HG03066 (cell line): ENCODE measurements at regions not wholly inside any gene's neighbourhood (a gene's known extent, or its start where the extent isn't known, plus 50 kb on each side); places are given as distances from the start of the nearest gene placed in this dataset.
"Not testable (repeated sequence)": the region's sequence is repeated elsewhere in the genome, so short reads cannot be mapped to it uniquely, and the experiment has no call there.

Source experiments
- ATAC-seq: cut with Tn5 transposase; IDR thresholded peaks from one replicate; pipeline ENCODE4 v1.9.1; 2021; ENCODE audit warnings: low read depth; ENCODE audit not compliant: unreplicated experiment

DNA sequence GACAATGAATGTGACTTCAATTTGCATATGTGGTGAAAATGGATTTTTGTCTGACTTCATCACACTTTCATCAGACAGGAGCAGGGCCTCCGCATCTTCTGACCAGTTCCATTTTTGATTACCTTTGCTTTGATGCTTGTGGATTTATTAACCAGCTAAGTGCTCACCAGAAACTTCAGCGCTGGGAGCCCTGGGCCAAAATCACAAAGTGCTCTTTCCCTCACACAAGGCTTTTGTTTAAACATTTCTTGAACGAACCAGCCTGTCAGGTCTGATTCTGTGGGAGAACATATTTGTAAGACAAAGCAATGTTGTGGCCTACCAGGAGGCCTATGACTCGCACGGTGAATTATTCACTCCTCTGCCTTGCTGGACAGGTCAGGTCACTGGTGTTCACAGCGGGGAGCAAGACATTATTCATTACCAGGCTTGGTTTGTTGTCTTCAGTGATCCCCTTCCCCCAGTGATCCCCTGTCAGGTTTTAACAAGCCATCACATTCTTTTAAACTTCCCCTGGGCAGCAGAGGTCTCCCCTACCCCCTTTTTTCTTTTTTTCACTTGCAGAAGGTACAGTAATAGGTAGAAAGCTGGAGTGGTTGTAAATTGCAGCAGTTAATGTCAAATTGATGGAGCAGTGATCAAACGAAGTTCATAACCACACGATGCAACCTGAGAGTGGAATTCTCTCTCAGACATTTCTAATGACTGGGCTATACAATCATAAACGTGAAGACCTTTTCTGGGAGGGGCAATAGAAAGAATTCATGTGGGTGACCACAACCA lies 167.5 kb upstream of the PRICKLE1 start:
- no peak for ATAC-seq

DNA sequence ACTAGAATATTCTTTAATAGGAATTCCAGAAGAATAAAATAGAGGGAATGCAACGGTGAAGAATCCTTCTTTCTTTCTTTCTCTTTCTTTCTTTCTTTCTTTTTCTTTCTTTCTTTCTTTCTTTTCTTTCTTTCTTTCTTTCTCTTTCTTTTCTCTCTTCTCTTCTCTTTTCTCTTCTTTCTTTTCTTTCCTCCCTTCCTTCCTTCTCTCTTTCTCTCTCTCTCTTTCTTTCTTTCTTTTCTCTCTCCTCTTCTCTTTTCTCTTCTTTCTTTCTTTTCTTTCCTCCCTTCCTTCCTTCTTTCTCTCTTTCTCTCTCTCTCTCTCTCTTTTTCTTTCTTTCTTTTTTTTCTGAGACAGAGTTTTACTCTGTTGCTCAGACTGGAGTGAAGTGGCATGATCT lies 160.8 kb upstream of the PRICKLE1 start:
- ATAC-seq = no peak

DNA sequence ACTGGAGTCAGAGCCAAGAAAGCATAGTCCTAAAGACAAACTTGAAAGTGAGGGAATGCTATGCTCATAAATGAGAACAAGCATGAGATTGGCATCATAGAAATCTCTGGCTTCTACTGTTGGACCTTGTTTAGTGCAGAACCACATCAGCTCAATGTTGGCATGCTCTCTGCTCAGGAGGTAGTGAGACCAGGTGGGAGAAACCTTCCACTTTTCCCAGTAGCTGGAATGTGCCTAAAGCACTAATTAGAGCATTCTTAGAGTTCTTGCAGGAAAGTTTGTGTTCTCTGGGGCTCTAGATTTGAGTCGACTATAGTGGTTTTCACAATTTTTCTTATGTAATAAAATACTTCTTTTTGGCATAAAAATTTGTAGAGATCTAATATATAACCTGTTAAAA lies 159.7 kb upstream of the PRICKLE1 start:
- no peak for ATAC-seq

DNA sequence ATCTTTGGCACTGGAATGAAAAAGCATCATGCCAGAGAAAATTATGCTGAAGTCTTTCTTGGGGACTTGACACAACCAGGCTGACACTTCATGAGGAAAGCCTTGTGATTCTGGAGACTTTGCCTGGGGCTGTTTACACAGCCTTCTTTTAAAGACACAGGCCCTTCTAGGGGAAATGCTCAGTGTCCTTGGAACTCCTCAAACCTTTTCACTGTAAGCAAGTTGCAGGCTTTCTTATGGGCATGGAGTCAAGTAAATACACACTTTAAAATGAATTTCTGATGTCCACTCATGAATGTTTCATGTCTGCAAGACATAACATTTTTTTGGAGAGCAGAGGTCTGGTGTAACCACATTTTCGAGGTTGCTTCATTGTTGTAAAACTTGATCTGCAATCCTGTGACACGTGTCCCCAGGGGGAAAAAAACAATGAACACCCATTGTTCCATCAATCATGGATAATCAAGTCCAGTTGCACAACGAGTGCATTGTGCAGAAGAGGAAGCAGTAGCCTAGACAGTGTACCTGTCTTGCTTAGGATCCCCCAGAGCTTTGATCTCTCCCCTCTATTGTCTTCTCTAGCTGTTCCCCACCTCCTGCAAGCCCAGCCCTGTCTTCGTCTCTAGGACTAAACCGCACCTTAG lies 155.1 kb upstream of the PRICKLE1 start:
- ATAC-seq = no peak

DNA sequence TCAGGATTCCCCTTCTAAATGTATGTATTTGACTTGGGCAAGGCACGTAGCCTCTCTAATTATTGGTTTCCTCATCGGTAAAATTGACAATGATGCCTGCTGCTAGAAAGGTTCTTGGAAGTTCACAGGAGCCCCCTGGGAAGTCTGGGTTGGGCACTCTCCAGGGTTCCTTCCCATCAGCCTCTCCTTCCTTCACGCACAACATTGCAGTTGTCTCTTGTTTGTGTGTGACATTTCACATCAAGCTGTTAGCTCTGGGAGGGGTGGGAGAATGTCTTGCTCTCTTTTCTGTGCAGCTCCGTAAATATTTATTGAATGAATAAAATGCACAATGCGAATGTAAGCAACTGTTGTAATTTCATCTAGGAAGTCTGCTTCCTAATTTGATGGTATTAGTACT lies 153.2 kb upstream of the PRICKLE1 start:
- ATAC-seq = no peak

DNA sequence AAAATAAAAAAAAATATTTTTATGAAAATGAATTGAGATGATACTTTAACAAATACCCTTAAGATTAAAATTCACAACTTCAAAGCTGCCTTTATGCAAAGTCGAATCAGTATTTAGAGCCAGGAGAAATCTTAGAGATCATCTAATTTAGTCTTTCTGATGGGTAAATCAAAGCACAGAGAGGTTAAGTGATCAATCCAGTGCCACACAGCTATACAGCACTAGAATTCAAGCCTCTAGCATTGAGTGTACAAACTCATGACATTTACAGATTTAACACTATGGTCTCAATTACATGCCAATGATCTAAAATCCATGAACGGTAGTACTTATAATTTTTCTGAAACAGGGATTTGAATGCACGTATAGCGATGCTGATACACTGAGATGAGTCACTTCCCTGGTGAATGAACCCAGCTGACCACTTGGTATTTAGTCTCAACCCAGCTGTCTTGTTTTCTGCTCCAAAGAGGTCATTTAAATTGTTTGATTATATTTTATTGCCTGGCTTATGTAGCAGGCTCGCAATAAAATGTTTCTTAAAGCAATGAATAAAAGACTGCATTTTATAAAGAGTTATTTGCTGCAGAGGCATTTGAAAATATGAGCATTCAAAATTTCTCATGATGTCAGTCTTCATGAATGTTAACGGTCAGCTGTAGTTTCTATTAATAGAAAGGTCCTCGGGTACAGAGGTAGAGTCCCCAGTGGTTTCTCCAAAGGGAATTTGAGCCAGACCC lies 152.4 kb upstream of the PRICKLE1 start:
- no peak for ATAC-seq

DNA sequence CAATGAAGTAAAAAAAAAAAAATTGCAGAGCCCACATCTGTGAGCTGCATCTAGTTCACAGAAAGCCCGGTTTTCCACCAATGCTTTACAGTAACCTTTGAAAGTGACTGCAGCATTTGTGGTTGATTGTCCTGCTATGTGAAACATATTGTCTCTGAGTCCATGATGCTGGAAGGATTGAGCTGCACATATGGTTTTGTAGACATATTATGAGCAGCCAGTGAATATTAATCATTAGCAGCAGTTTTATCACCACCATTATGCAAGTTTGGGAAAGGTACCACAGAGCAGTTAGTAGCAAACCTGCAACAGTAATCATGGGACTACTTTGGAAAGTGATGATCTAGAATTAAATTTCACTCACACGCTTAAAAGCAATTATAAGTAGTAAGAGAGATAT lies 151.5 kb upstream of the PRICKLE1 start:
- ATAC-seq = no peak

DNA sequence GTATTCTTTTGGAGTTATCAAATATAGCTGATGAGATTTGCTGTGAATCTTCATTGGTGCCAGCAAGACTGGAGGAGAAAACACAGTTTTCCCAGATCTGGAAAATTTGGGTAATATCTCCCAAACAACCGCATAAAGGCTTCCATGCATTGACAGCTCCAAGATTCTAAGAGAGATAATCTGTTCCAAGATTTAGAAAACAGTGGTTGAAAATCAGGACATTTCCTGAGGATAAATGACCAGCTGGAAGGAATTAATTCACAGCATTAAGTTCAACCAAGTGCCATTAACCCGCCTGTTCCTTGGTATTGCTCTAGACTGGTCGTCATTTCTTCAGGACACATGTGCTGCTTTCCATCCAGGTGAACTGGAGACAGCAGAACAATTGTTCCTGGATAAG lies 147.9 kb upstream of the PRICKLE1 start:
- no peak for ATAC-seq

DNA sequence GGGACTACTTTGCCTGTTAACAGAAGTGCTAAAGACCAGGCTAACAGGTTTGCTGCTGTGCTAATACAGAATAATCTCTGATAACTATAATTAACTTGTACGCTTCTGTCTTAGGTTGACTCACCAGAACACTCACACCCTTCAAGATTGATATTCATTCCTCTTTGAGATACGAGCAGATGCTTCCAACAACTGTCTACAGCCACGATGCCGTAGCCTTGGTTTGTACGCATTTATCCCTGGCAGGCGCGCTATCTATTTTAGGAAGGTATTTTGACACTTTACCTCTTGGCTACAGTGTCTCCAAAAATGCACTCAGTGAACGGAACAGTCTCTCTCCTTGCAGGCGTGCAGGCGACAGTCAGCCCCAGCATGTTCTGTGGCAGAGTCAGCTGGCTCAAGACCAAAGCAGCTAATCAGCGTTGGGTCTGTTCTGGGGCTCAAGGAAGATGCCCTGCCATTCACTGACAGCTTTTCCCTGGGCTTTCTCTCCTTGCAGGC lies 146.4 kb upstream of the PRICKLE1 start:
- no peak for ATAC-seq

DNA sequence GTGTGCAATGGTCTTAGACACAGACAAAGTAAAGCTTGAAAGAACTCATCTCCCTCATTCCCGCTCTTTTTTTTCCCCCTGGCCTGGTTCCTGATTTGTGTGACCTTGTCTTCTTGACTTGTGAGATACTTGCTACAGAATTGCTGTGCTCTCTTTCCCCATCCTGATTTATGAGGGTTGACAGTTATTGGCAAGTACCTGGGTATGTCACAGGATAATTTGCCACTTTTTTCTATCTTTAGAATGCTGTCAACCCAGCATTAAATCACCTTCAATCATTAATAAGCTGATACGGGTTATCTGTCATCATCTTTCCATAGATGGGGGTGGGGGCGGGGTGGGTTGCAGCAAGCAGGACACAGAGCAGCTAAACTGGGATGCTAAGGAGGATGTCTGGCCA lies 144.4 kb upstream of the PRICKLE1 start:
- ATAC-seq = no peak

DNA sequence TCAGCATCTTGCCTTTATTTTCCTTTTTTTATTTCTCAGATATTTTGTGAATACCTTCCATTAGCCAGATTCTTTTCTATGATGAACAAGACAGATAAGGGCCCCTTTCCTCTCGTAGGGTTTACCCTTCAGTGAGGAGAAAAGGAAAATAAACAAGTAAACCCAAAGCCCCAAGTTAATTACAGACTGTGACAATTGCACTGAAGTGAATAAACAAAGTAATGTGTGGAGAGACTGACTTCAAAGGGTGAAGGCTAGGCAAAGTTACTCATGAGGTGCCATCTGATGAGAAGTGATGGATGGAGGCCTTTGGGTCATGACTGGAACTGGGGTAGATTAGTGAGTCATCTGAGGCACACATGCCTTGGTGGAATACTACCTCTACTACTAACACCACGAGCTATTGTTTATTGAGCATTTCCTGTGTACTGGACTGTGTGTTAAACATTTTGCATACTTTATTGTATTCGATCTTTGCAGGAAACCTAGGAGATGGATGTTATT lies 143.4 kb upstream of the PRICKLE1 start:
- no peak for ATAC-seq

DNA sequence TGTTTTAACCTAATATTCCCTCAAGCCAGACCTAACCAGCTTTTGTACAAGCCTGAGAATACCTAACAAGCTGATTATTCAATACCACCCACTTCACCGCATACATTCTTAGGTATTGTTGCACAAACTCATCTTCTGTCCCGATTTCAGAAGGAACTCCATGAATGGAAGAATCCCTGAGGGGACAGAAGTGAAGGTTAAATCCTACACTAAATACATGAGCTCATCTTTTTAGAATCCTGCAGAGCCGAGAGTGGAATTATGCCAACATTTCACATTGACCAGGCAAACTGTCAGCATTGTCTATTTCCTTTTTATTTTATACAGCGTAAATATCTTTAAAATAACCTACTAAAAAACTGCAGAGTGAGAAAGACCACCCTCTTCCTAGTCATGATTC lies 140.7 kb upstream of the PRICKLE1 start:
- ATAC-seq = no peak

DNA sequence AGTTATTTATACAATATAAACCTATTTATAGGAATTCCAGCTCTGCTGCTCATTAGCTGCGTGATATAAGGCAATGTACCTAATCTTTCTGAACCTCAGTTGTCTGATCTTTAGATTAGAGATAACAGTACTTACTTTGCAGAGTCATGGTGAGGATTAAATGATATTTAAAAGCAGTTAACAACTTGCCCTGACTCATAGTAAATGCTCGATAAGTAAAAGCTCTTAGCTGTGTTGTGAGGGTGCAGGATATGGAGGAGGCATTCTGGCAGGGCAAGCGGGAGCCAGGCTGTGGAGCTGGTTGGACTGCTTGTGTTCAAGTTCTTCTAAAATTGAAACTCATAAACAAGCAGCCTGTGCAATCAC lies 140.0 kb upstream of the PRICKLE1 start:
- ATAC-seq = no peak

DNA sequence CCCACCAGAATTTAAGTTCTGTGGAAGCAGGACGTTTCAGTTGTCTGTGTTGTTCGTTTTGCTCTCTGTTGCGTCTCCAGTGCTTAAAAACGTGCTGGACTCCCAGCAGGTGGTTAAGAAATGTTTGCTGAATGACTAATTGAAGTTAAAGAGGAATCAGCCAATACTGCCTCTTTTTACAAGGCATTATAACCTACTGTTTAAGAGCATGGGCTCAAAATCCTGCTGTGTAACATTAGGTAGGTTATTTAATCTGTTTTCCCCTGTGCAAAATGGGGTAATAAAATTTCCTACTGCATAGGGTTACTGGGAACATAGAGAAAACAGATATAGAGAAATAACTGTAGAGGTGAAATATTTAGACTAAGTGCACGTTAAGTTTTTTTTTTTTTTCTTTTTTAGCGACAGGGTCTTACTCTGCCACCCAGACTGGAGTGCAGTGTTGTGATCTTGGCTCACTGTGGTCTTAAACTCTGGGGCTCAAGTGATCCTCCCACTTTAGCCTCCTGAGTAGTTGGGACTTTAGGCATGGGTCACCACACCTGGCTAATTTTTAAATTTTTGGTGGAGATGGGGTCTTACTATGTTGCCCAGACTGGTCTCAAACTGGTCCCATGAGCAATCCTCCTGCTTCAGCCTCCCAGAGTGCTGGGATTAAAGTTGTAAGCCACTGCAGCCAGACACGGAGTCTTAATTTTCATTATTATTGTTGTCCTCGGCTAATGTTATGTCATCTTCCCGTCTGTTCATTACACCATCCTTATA lies 139.4 kb upstream of the PRICKLE1 start:
- ATAC-seq = no peak

DNA sequence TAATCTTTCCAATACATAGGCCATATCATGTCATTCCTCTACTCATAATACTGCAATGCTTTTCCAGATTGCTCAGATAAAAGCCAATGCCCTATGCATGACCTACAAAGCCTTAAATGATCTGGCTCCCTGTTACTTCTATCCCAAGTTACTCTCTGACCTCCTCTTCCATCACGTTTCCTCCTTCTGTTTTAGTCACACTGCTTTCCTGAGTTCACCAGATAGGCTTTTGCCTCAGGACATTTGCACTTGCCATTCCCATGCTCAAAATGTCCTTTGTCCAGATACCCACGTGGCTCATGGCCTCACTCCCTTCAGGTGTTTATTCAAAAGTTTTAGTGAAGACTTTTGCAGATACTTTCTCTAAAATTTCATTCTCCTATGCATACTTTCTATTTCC lies 138.7 kb upstream of the PRICKLE1 start:
- no peak for ATAC-seq

DNA sequence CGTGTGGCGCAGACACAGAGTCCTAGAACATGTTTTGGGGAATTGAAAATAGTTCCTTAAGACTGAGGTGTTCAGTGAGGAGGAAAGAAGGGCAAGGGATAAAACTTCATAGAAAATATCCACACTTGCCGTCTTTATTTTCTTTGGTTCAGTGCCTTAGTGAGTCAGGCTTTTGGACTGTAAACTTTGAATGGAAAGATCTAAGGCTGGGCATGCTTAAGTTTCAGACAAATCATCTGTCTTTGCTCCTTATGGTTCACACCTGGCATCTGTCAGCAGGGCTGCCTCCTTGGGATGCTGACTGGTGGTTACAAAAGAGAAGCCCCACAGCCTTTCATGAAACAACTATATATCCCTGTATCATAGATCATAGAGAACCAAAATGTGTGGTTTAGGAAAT lies 136.3 kb upstream of the PRICKLE1 start:
- ATAC-seq = no peak

DNA sequence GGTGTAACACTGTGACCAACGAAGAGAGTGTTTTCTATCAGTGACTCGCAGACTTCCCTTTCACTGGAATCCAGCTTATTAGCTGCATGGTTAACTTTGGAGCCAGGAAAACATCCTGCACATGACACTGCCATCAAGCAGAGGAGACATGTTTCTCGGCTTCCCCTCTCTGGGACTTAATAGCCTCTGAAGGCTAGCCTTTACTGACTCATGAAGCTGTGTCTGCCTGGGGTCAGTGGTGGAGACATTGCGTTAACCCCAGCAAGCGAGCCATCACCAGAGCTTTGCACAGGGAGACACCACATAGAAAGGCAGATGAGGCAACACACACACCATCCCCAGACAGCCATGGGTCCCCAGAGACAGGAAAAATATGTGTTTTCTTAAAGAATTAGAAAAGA lies 126.9 kb upstream of the PRICKLE1 start:
- no peak for ATAC-seq

DNA sequence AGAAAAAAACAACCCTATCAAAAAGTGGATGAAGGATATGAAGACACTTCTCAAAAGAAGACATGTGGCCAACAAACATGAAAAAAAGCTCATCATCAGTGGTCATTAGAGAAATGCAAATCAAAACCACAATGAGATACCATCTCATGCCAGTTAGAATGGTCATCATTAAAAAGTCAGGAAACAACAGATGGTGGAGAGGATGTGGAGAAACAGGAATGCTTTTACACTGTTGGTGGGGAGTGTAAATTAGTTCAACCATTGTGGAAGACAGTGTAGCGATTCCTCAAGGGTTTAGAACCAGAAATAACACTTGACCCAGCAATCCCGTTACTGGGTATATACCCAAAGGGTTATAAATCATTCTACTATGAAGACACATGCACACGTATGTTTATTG lies 124.0 kb upstream of the PRICKLE1 start:
- ATAC-seq = not testable (repeated sequence)

DNA sequence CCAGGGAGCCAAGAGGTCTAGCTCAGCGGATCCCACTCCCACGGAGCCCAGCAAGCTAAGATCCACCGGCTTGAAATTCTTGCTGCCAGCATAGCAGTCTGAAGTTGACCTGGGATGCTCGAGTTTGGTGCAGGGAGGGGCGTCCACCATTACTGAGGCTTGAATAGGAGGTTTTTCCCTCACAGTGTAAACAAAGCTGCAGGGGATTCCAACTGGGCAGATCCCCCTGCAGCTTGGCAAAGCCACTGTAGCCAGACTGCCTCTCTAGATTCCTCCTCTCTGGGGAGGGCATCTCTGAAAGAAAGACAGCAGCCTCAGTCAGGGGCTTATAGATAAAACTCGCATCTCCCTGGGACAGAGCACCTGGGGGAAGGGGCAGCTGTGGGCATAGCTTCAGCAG lies 118.8 kb upstream of the PRICKLE1 start:
- ATAC-seq = not testable (repeated sequence)

DNA sequence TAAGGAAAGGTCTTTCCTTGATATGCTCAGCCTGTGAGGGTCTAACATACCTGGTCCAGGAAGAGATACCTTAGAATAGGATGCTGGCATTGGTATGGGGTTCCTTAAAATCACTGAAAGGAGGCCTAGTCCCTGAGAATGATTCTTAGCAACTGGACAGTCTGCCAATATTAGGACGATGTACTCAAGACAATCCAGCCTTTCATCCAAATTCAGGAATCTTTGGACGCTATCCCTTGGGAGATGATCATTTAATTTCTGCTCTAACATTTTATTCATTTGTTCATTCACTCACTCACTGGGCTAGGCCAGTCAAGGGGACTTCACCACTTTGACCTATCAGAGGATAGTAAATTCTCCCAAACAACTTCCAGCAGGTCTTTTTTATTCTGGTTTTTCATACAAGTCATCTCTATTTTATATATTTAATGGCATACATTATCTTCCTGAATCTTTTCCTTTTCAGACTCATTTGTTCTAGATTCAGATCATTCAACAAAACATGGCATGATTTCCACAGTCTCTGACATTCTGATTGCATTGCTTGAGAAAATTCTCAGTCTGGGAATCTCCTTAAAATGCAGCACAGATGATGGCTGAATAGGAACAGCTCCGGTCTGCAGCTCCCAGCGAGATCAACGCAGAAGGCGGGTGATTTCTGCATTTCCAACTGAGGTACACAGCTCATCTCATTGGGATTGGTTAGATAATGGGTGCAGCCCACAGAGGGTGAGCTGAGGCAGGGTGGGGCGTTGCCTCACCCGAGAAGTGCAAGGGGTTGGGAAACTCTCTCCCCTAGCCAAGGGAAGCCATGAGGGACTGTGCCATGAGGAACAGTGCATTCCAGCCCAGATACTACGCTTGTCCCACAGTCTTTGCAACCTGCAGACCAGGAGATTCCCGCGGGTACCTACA lies 118.0 kb upstream of the PRICKLE1 start:
- no peak for ATAC-seq
